Activated CD4-positive, alpha-beta T cell treated with anti-CD3 and anti-CD28 coated beads for 36 hours (primary cell): ENCODE measurements at regions not wholly inside any gene's neighbourhood (a gene's known extent, or its start where the extent isn't known, plus 50 kb on each side); places are given as distances from the start of the nearest gene placed in this dataset.

ENCODE experiments used
- ATAC-seq: fragments of 200-7000 bp; cut with Tn5 transposase; one replicate; pipeline ENCODE4 v1.10.0; 2021; ENCODE audit warnings: mild to moderate bottlenecking, moderate library complexity
- CTCF ChIA-PET: fragments of 350-600 bp; sonication (Branson Sonifier 250); formaldehyde crosslinking; loops from one replicate; lab custom pipeline; 2021; ENCODE audit warnings: antibody characterized with exemption; lab: Charles Lee
- POLR2A ChIA-PET: fragments of 350-600 bp; sonication (Branson Sonifier 250); formaldehyde crosslinking; loops from one replicate; lab custom pipeline; 2021; ENCODE audit warnings: antibody characterized with exemption, inconsistent platforms; lab: Charles Lee
- DNase-seq: peaks from one replicate; pipeline ENCODE4 v3.0.0-alpha.2; 2020
- H3K27ac Mint-ChIP-seq: one replicate; pipeline ENCODE4 v1.8.0; 2021; ENCODE audit warnings: mixed read lengths
- H3K27me3 Mint-ChIP-seq: one replicate; pipeline ENCODE4 v1.8.0; 2021; ENCODE audit warnings: mixed read lengths
- H3K36me3 Mint-ChIP-seq: one replicate; pipeline ENCODE4 v1.8.0; 2021; ENCODE audit warnings: low read depth, mixed read lengths
- H3K4me1 Mint-ChIP-seq: one replicate; pipeline ENCODE4 v1.8.0; 2021; ENCODE audit warnings: mixed read lengths
- H3K4me3 Mint-ChIP-seq: one replicate; pipeline ENCODE4 v1.8.0; 2021; ENCODE audit warnings: mild to moderate bottlenecking, moderate library complexity, mixed read lengths
- H3K9me3 Mint-ChIP-seq: one replicate; pipeline ENCODE4 v1.8.0; 2021; ENCODE audit warnings: low read depth, mixed read lengths
- intact Hi-C, 2 experiments: fragments of 100-400 bp; cut with DNase I in 1 of 2; cut with micrococcal nuclease in 1 of 2; formaldehyde crosslinking; loops; one replicate each; pipeline versions ENCODE4 v1.14.2 to v1.15.1; 2022 to 2024; cut with DNase I, micrococcal nuclease

GRCh38 chr9:19550009-19550408 is 141.2 kb downstream of the ACER2 start:
- Mint-ChIP-seq H3K4me3 (no peak overlapping the region), H3K36me3 (no peaks in the 10 kb centered on the region), H3K27ac (no peak overlapping the region), H3K27me3 (peaks cover 7% of the 10 kb centered on the region), H3K9me3 (peaks cover 3% of the 10 kb centered on the region), H3K4me1 (no peaks in the 10 kb centered on the region)
- ATAC-seq (no peak), DNase-seq (no peak)
- intact Hi-C loops = no loop called here
- POLR2A ChIA-PET = no interaction called here
- CTCF ChIA-PET = interaction anchor here (0.6 to 1.1 kb wide), 3 partner anchors 58 to 372 kb away, joined by 3 read pairs; no protein-coding TSS in a partner anchor

- CTCF ChIA-PET = interaction anchor here (1.5 kb wide), 1 partner anchor 24 kb away, joined by 4 read pairs; no protein-coding TSS in a partner anchor
- DNase-seq (no peak), ATAC-seq (no peak)
- Mint-ChIP-seq H3K27ac (no peak overlapping the region), H3K4me1 (no peaks in the 10 kb centered on the region), H3K27me3 (peaks cover 8% of the 10 kb centered on the region), H3K36me3 (no peaks in the 10 kb centered on the region), H3K4me3 (no peak overlapping the region), H3K9me3 (peaks cover 2% of the 10 kb centered on the region)
- intact Hi-C loops = no loop called here
- POLR2A ChIA-PET = no interaction called here
Observed at GRCh38 chr9:19533373-19533772, 124.6 kb downstream of the ACER2 start.

- no peak for ATAC-seq
- H3K4me3 Mint-ChIP-seq = no peak overlapping the region
- POLR2A ChIA-PET = no interaction called here
- no peaks in the 10 kb centered on the region for H3K36me3 Mint-ChIP-seq
- DNase-seq = no peak
- CTCF ChIA-PET = interaction anchor here (1.2 kb wide), 1 partner anchor 9 kb away, joined by 3 read pairs; no protein-coding TSS in a partner anchor
- H3K27me3 Mint-ChIP-seq = peaks cover 9% of the 10 kb centered on the region
- no peaks in the 10 kb centered on the region for H3K9me3 Mint-ChIP-seq
- no peaks in the 10 kb centered on the region for H3K4me1 Mint-ChIP-seq
- H3K27ac Mint-ChIP-seq = no peak overlapping the region
- intact Hi-C loops = no loop called here
Observed at GRCh38 chr9:19527663-19528062, 118.9 kb downstream of the ACER2 start.

GRCh38 chr9:19522558-19522957 is 113.7 kb downstream of the ACER2 start:
- DNase-seq (no peak), ATAC-seq (no peak)
- intact Hi-C loops = no loop called here
- no peaks in the 10 kb centered on the region for H3K4me1 Mint-ChIP-seq
- H3K27ac Mint-ChIP-seq = no peak overlapping the region
- no peak overlapping the region for H3K4me3 Mint-ChIP-seq
- H3K36me3 Mint-ChIP-seq = no peaks in the 10 kb centered on the region
- POLR2A ChIA-PET = no interaction called here
- peaks cover 5% of the 10 kb centered on the region for H3K27me3 Mint-ChIP-seq
- CTCF ChIA-PET = interaction anchor here (1.1 kb wide), 1 partner anchor 8 kb away, joined by 3 read pairs; no protein-coding TSS in a partner anchor
- no peaks in the 10 kb centered on the region for H3K9me3 Mint-ChIP-seq

DNA sequence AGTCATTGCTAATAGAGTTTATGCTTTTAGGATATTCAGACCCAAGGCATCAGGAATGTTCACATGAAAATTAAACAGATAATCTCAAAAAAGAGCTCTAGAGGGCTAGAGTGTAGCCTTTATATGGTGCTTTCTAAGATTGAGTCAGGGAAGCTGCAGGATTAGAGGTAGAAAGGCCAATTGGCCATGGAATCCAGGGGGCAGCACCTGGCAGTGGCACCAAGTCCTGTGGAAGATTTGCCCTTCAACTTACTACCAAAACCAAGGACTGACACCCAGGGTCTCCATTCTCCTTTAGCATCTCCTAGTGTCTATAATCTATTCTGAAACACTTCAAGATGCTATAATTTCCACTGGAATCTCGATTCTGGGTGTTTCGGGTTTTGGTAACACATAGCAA is 112.4 kb downstream of the ACER2 start:
- Mint-ChIP-seq H3K4me3 (no peak overlapping the region), H3K9me3 (no peaks in the 10 kb centered on the region), H3K27ac (no peak overlapping the region), H3K27me3 (peaks cover 6% of the 10 kb centered on the region), H3K36me3 (no peaks in the 10 kb centered on the region), H3K4me1 (peaks cover 10% of the 10 kb centered on the region)
- CTCF ChIA-PET = interaction anchor here (1.1 to 1.6 kb wide), 2 partner anchors 10 to 13 kb away, joined by 3 read pairs; no protein-coding TSS in a partner anchor
- ATAC-seq (no peak), DNase-seq (no peak)
- intact Hi-C loops = no loop called here
- POLR2A ChIA-PET = no interaction called here

GRCh38 chr9:19517202-19517942 is 108.6 kb downstream of the ACER2 start:
- Mint-ChIP-seq H3K4me1 (peaks cover 23% of the 10 kb centered on the region), H3K4me3 (no peak overlapping the region), H3K9me3 (no peaks in the 10 kb centered on the region), H3K36me3 (no peaks in the 10 kb centered on the region), H3K27ac (no peak overlapping the region), H3K27me3 (peaks cover 8% of the 10 kb centered on the region)
- intact Hi-C loops = loop anchor here (2.0 to 5.0 kb wide), 2 partner anchors 25 to 1040 kb away; no protein-coding TSS in a partner anchor
- ChIA-PET CTCF (interaction anchor here (0.5 to 1.4 kb wide), 7 partner anchors 8 to 685 kb away, joined by 3 to 5 read pairs (median 3); no protein-coding TSS in a partner anchor), POLR2A (interaction anchor here (0.9 kb wide), 1 partner anchor 55 kb away, joined by 4 read pairs; no protein-coding TSS in a partner anchor)
- peak; percentile 51 for ATAC-seq
- DNase-seq = peak; percentile 31

GRCh38 chr9:19516348-19516747 is 107.5 kb downstream of the ACER2 start:
- no peaks in the 10 kb centered on the region for H3K36me3 Mint-ChIP-seq
- CTCF ChIA-PET = no interaction called here
- DNase-seq (peak; percentile 36), ATAC-seq (peak; percentile 81)
- POLR2A ChIA-PET = no interaction called here
- peak overlapping the region; percentile 45 for H3K27ac Mint-ChIP-seq
- H3K4me3 Mint-ChIP-seq = no peak overlapping the region
- H3K27me3 Mint-ChIP-seq = peaks cover 8% of the 10 kb centered on the region
- intact Hi-C loops = loop anchor here (2.0 to 5.0 kb wide), 2 partner anchors 24 to 1041 kb away; no protein-coding TSS in a partner anchor
- peaks cover 23% of the 10 kb centered on the region for H3K4me1 Mint-ChIP-seq
- no peaks in the 10 kb centered on the region for H3K9me3 Mint-ChIP-seq

DNA sequence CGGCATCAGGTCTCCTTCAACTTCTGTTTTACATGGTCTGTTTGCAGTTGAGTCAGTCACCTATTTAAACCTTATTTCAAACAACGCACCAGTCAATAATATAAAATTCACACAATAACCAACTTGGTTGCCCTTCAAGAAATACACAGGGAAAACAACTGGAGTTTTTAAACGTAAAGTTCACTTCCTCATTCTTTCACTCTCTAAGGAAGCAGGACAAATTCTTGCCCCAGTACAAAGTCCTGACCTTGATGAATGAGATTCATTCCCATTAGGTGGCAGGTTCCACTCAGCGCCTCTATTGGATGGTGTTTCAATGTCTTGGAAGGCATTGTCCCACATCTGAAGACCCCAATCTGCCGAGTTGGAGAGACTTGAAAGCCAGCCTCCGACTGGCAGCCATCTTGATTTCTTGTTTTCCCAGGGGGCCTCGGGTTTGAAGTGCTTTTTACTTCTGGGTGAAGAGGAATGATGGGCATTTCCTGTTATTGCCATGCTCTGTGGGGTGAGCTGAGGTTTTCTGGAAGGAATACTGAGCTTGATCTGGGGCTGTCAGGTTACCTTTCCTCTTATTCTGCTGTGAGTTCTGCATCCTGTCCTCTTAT is 105.0 kb downstream of the ACER2 start:
- H3K27me3 Mint-ChIP-seq = peaks cover 8% of the 10 kb centered on the region
- H3K4me3 Mint-ChIP-seq = no peak overlapping the region
- H3K36me3 Mint-ChIP-seq = no peaks in the 10 kb centered on the region
- no peak overlapping the region for H3K27ac Mint-ChIP-seq
- peaks cover 23% of the 10 kb centered on the region for H3K4me1 Mint-ChIP-seq
- no peaks in the 10 kb centered on the region for H3K9me3 Mint-ChIP-seq
- no peak for ATAC-seq
- intact Hi-C loops = no loop called here
- no peak for DNase-seq
- CTCF ChIA-PET = interaction anchor here (0.6 kb wide), 1 partner anchor 356 kb away, joined by 3 read pairs; no protein-coding TSS in a partner anchor
- POLR2A ChIA-PET = no interaction called here

- peaks cover 6% of the 10 kb centered on the region for H3K27me3 Mint-ChIP-seq
- ChIA-PET POLR2A (no interaction called here), CTCF (interaction anchor here (0.6 to 1.5 kb wide), 3 partner anchors 10 to 1045 kb away, joined by 3 read pairs; no protein-coding TSS in a partner anchor)
- intact Hi-C loops = no loop called here
- no peak for DNase-seq
- H3K36me3 Mint-ChIP-seq = no peaks in the 10 kb centered on the region
- H3K9me3 Mint-ChIP-seq = no peaks in the 10 kb centered on the region
- ATAC-seq = no peak
- H3K27ac Mint-ChIP-seq = no peak overlapping the region
- H3K4me1 Mint-ChIP-seq = peaks cover 22% of the 10 kb centered on the region
- no peak overlapping the region for H3K4me3 Mint-ChIP-seq
Observed at GRCh38 chr9:19512103-19512832, 103.5 kb downstream of the ACER2 start.

DNA sequence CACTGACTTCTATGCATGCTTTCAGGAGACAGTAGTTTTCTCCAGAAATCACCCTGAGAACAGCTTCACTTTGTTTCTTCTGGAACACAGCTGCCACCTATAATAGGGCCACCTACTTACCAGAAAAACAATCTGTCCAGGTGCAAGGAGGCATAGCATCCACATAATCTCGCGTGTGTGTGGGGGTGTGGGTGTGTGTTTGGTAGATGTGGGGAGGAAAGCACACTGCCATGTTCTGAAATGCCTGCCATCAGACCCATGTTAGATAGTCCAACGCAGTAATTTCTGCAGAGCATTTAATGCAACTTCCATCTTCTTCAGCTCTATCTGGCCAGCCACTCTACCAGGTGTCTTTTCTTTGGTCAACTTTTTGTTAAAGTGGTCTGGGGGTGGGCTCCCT is 102.9 kb downstream of the ACER2 start:
- peaks cover 17% of the 10 kb centered on the region for H3K4me1 Mint-ChIP-seq
- H3K27ac Mint-ChIP-seq = no peak overlapping the region
- intact Hi-C loops = no loop called here
- peaks cover 6% of the 10 kb centered on the region for H3K27me3 Mint-ChIP-seq
- POLR2A ChIA-PET = no interaction called here
- H3K4me3 Mint-ChIP-seq = no peak overlapping the region
- CTCF ChIA-PET = interaction anchor here (0.6 to 1.6 kb wide), 4 partner anchors 9 to 1045 kb away, joined by 3 read pairs; no protein-coding TSS in a partner anchor
- ATAC-seq = no peak
- H3K36me3 Mint-ChIP-seq = no peaks in the 10 kb centered on the region
- no peaks in the 10 kb centered on the region for H3K9me3 Mint-ChIP-seq
- DNase-seq = no peak

DNA sequence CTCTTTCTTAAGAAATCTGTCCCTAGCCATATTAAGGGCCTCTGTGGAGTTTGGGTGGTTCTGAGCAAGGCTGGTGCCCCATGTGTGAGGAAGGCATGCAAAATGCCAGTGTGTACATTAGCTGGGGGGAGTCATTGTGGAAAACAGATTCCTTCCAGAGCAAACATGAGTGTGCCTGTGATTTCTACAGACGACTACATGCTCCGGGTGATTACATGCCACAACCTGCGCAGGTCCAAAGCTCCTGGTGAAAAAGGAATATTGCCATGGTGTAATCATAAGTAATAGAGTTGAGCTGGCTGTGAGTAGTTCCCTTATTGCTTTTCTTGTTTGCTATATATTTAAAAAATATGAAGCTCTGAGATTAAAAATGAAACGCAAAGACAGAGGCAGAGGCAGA is 102.1 kb downstream of the ACER2 start:
- Mint-ChIP-seq H3K27ac (no peak overlapping the region), H3K4me3 (no peak overlapping the region), H3K4me1 (peaks cover 10% of the 10 kb centered on the region), H3K36me3 (no peaks in the 10 kb centered on the region), H3K9me3 (no peaks in the 10 kb centered on the region), H3K27me3 (peaks cover 6% of the 10 kb centered on the region)
- ATAC-seq (no peak), DNase-seq (no peak)
- intact Hi-C loops = no loop called here
- ChIA-PET POLR2A (no interaction called here), CTCF (interaction anchor here (1.5 to 1.6 kb wide), 2 partner anchors 8 to 46 kb away, joined by 3 read pairs; no protein-coding TSS in a partner anchor)
